GM12872 (cell line): ENCODE measurements at regions not wholly inside any gene's neighbourhood (a gene's known extent, or its start where the extent isn't known, plus 50 kb on each side); places are given as distances from the start of the nearest gene placed in this dataset.

Source experiments
- TF ChIP-seq, protein P1 (sequence below): IDR thresholded peaks from 3 replicates; pipeline ENCODE4 v1.5.1; 2011; ENCODE audit warnings: low read depth, mild to moderate bottlenecking, low read length, moderate library complexity; ENCODE audit not compliant: insufficient read depth

DNA sequence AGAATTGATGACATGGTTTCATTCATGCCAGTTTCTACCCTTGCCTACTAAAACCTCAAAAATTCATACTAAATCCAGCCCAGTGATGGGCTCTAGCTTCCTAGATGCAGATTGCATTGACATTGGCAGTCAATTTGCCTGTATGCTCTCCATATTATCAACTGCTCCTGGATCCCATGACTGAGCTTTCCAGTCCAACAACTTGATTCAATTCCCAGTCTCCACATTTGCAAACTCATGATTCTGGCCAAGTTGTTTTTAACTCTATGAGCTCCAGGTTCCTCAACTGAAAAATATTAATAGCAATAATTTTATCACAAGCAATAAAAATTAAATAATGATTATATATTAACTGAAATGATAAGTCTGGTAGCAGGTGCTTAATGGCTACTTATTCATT lies 51.0 kb upstream of the DSC1 start:
- TF ChIP-seq, protein P1, sequence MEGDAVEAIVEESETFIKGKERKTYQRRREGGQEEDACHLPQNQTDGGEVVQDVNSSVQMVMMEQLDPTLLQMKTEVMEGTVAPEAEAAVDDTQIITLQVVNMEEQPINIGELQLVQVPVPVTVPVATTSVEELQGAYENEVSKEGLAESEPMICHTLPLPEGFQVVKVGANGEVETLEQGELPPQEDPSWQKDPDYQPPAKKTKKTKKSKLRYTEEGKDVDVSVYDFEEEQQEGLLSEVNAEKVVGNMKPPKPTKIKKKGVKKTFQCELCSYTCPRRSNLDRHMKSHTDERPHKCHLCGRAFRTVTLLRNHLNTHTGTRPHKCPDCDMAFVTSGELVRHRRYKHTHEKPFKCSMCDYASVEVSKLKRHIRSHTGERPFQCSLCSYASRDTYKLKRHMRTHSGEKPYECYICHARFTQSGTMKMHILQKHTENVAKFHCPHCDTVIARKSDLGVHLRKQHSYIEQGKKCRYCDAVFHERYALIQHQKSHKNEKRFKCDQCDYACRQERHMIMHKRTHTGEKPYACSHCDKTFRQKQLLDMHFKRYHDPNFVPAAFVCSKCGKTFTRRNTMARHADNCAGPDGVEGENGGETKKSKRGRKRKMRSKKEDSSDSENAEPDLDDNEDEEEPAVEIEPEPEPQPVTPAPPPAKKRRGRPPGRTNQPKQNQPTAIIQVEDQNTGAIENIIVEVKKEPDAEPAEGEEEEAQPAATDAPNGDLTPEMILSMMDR = no peak

DNA sequence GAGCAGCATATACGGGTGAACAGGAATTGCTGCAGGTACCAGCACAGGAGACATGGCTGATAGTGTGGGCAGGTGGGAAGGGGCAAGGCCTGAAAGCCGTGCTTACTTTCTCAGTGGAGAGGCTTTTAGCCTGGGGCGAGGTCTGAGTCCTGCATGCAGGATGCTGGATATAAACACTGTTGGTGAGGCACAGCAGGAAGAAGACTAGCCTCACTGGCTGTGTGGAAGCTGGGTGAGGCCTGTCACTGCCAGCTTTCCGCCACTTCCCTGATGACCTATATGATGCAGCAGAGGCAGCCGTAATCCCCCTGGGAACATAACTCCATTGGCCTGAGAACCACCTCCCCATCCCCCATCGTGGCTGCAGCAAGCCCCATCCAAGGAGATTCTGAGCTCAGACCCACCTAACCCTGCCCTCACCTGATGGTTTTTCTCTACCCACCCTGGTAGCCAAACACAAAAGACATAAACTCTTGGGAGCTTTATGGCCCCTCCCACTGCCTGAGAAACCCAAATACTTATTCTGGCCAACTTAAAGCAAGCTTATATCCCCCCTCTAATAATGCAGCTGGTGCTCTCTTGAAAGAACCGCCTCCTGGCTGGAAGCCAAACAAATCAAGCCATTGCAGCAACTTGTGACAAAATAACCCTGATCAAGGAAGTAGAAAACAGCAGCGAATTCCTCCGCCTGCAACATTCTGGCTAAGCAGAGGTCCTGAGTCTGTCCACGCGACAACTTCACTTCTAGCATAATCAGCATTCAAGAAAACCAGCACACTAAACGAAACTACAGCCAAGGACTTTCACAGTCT lies 54.6 kb upstream of the DSC1 start:
- TF ChIP-seq, protein P1 = no peak

DNA sequence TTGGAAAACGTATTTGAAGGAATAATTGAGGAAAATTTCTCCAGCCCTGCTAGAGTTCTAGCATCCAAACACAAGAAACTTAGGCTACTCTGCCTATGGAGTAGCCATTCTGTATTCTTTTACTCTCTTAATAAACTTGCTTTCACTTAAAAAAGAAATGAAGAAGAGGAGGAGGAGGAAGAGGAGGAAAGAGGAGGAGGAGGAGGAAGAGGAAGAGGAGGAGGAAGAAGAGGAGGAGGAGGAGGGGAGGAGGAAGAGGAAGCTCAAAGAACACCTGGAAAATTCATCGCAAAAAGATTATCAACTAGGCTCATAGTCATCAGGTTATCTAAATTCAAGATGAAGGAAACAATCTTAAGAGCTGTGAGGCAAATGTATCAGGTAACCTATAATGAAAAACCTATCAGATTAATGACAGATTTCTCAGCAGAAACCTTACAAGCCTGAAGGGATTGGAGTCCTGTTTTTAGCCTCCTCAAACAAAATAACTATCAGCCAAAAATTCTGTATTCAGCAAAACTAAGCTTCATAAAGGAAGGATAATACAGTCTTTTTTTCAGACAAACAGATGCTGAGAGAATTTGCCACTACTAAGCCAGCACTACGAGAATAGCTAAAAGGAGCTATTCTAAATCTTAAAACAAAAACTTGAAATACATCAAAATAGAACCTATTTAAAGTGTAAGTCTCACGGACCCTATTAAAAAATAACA lies 56.2 kb upstream of the DSC1 start:
- TF ChIP-seq, protein P1 = no peak

DNA sequence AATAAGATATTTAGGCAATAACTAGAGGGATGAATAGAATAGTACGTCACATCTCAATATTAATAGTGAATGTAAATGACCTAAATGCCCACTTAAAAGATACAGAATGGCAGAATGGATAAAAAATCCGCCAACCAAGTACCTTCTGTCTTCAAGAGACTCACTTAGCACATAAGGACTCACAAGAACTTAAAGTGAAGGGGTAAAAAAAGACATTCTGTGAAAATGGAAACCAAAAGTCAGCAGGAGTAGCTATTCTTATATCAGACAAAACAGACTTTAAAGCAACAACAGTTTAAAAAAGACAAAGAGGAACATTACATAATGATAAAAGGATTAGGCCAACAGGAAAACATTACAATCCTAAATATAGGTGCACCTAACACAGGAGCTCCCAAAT lies 56.7 kb upstream of the DSC1 start:
- TF ChIP-seq, protein P1 = no peak

DNA sequence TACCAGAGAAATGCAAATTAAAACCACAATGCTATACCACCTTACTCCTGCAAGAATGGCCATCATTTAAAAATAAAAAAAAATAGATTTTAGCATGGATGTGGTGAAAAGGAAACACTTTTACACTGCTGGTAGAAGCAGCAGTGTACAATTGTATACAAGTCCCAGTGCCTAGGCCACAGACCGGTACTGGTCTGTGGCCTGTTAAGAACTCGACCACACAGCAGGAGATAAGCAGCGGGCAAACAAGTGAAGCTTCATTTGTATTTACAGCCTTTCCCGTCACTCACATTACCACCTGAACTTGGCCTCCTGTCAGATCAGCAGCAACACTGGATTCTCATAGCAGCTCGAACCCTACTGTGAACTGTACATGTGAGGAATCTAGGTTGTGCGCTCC lies 60.7 kb upstream of the DSC1 start:
- TF ChIP-seq, protein P1 = no peak

DNA sequence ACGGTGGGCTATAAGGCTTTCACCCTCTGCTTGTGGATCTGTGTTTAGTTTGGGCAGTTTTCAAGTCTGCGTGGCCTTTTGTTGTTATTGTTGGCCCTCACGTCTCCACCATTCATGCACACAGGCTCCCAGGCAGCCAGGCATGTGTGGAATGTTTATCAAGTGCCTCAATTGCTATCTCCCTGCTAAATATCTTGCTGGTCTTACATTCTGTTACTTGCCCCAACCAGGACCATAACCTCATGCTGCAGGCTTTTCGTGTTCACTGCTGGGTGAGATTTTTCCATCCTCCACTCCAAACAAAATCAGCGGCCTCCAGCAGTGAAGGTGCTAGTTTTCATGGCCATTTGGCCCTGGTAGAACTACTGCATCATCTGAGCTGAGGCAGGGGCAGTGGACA lies 63.0 kb upstream of the DSC1 start:
- TF ChIP-seq, protein P1 = no peak

DNA sequence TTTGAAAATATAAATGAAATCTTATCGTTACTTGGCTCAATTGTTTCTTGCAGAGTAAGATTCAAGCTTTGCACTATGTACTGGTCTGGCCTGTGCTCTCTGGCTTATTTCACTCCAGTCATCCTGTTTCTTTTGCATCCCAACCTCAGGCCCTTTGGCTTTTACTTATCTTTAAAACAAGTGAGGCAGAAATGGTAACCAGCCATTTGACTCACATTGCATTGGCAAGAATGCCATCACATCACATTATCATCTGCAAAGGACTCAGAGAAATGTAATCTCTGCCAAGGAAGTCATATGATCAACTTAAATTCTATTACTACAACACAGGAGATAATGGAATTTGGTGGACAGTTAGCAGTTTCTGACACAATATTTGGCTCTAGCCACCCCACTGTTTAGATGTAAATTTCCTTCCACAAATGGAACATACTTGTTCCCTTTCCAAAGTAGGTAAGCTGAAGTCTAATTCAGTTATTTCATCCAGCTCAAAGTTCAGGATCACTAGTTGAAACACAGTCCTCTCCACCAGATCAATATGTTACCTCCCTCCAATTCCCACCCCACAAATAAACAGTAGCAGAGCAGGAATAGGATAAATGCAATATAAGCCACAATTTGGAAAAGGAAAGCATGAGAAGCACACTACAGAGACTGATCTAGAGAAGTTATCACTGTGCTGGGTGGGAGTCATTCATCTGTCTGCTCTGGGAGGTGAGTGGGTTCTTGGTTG lies 65.0 kb upstream of the DSC1 start:
- TF ChIP-seq, protein P1 = no peak
